SU-DHL-6 (cell line): ENCODE measurements at regions not wholly inside any gene's neighbourhood (a gene's known extent, or its start where the extent isn't known, plus 50 kb on each side); places are given as distances from the start of the nearest gene placed in this dataset.

Experiments used
- H2AFZ ChIP-seq: fragments of 200-600 bp; sonication (generic); 2 replicates; pipeline ENCODE4 v1.6.1; 2014; ENCODE audit warnings: low read depth, mild to moderate bottlenecking, moderate library complexity, mixed read lengths, antibody characterized with exemption, low read length; ENCODE audit not compliant: severe bottlenecking
- H3F3A ChIP-seq: fragments of 200-600 bp; shearing (Covaris generic); 2 replicates; pipeline ENCODE4 v1.6.0; 2016; ENCODE audit warnings: antibody characterized with exemption, mild to moderate bottlenecking; ENCODE audit not compliant: insufficient read depth
- H3K27ac ChIP-seq: fragments of 200-600 bp; sonication (generic); 2 replicates; pipeline ENCODE4 v1.5.1; 2016; ENCODE audit warnings: low read depth, mild to moderate bottlenecking, low read length, moderate library complexity, mixed read lengths
- H3K27me3 ChIP-seq: fragments of 200-600 bp; sonication (generic), shearing (Covaris generic); 2 replicates; pipeline ENCODE4 v1.6.0; 2014; ENCODE audit warnings: mild to moderate bottlenecking, low read length
- H3K36me3 ChIP-seq: fragments of 200-600 bp; sonication (generic); 2 replicates; pipeline ENCODE4 v1.6.1; 2014; ENCODE audit warnings: mild to moderate bottlenecking, low read length, mixed read lengths
- H3K4me2 ChIP-seq: fragments of 300-600, 200-600 bp; shearing (Covaris generic), sonication (generic); 2 replicates; pipeline ENCODE4 v1.6.0; 2014; ENCODE audit warnings: low read length, low read depth, mild to moderate bottlenecking; ENCODE audit not compliant: poor library complexity, severe bottlenecking
- H3K4me3 ChIP-seq: fragments of 200-600 bp; sonication (generic); 2 replicates; pipeline ENCODE4 v1.5.1; 2014; ENCODE audit warnings: antibody characterized with exemption, low read length, mild to moderate bottlenecking, mixed read lengths; ENCODE audit not compliant: insufficient read depth, poor library complexity, severe bottlenecking
- H3K79me2 ChIP-seq: fragments of 200-600 bp; sonication (generic); 2 replicates; pipeline ENCODE4 v1.6.1; 2014; ENCODE audit warnings: mild to moderate bottlenecking, low read length, moderate library complexity; ENCODE audit not compliant: insufficient read depth
- H3K9ac ChIP-seq: fragments of 200-600 bp; sonication (generic); 2 replicates; pipeline ENCODE4 v1.7.0; 2014; ENCODE audit warnings: mild to moderate bottlenecking, low read length
- H3K9me2 ChIP-seq: fragments of 200-600 bp; sonication (generic); replicated peaks from 2 replicates; pipeline ENCODE4 v1.6.1; 2014; ENCODE audit warnings: low read length; ENCODE audit not compliant: insufficient read depth
- H3K9me3 ChIP-seq: fragments of 200-600 bp; sonication (generic); 2 replicates; pipeline ENCODE4 v1.6.1; 2014; ENCODE audit warnings: low read length, mixed read lengths; ENCODE audit not compliant: insufficient read depth
- H4K20me1 ChIP-seq: fragments of 200-600 bp; sonication (generic); 2 replicates; pipeline ENCODE4 v1.6.1; 2014; ENCODE audit warnings: low read depth, mild to moderate bottlenecking, antibody characterized with exemption, low read length, moderate library complexity, mixed read lengths
- EZH2phosphoT487 ChIP-seq: fragments of 200-600 bp; sonication (generic), shearing (Covaris generic); conservative IDR thresholded peaks from 2 replicates; pipeline ENCODE4 v1.6.1; 2018; ENCODE audit warnings: mild to moderate bottlenecking, antibody characterized with exemption, low read length, moderate library complexity, mixed read lengths
- TF ChIP-seq, protein P1 (sequence below): fragments of 200-600 bp; sonication (generic); IDR thresholded peaks from one replicate; pipeline ENCODE4 v1.5.1; 2017; ENCODE audit warnings: antibody characterized with exemption, mild to moderate bottlenecking, low read length, moderate library complexity; ENCODE audit not compliant: insufficient read depth, poor library complexity, severe bottlenecking

GRCh38 chr12:72957454-72957853 lies 685.3 kb downstream of the TRHDE start:
- TF ChIP-seq, protein P1, sequence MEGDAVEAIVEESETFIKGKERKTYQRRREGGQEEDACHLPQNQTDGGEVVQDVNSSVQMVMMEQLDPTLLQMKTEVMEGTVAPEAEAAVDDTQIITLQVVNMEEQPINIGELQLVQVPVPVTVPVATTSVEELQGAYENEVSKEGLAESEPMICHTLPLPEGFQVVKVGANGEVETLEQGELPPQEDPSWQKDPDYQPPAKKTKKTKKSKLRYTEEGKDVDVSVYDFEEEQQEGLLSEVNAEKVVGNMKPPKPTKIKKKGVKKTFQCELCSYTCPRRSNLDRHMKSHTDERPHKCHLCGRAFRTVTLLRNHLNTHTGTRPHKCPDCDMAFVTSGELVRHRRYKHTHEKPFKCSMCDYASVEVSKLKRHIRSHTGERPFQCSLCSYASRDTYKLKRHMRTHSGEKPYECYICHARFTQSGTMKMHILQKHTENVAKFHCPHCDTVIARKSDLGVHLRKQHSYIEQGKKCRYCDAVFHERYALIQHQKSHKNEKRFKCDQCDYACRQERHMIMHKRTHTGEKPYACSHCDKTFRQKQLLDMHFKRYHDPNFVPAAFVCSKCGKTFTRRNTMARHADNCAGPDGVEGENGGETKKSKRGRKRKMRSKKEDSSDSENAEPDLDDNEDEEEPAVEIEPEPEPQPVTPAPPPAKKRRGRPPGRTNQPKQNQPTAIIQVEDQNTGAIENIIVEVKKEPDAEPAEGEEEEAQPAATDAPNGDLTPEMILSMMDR: no peak
- no peak for TF ChIP-seq EZH2phosphoT487
- H3K27ac ChIP-seq: no peak overlapping the region
- no peaks in the 10 kb centered on the region for H3F3A ChIP-seq
- H3K36me3 ChIP-seq: no peaks in the 10 kb centered on the region
- no peak overlapping the region for H3K9ac ChIP-seq
- H4K20me1 ChIP-seq: no peaks in the 10 kb centered on the region
- H3K27me3 ChIP-seq: no peaks in the 10 kb centered on the region
- H3K4me2 ChIP-seq: no peak overlapping the region
- H3K9me3 ChIP-seq: no peaks in the 10 kb centered on the region
- H2AFZ ChIP-seq: no peak overlapping the region
- H3K79me2 ChIP-seq: no peaks in the 10 kb centered on the region
- no peak overlapping the region for H3K4me3 ChIP-seq
- H3K9me2 ChIP-seq: no peaks in the 10 kb centered on the region

DNA sequence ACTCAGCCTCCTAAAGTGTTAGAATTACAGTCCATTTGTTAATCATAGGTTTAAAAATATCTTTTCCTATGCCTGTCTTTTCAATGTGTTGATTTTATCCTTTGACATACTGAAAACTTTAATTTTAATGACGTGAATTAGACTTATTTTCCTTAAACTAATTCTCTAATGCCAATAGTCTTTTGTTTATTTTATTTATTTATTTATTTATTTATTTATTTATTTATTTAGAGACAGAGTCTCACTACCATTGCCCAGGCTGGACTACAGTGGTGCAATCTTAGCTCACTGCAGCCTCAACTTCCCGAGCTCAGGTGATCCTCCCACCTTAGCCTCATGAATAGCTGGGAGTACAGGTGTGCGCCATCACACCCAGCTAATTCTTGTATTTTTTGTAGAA lies 694.5 kb downstream of the TRHDE start:
- Histone ChIP-seq H3K9me3 (no peaks in the 10 kb centered on the region), H3K9me2 (no peaks in the 10 kb centered on the region), H3K27me3 (no peaks in the 10 kb centered on the region), H2AFZ (no peak overlapping the region), H3K9ac (no peak overlapping the region), H3K4me2 (no peak overlapping the region), H4K20me1 (no peaks in the 10 kb centered on the region), H3K79me2 (no peaks in the 10 kb centered on the region), H3K4me3 (no peak overlapping the region), H3F3A (no peaks in the 10 kb centered on the region), H3K27ac (no peak overlapping the region), H3K36me3 (no peaks in the 10 kb centered on the region)
- TF ChIP-seq EZH2phosphoT487: no peak
- TF ChIP-seq, protein P1: no peak

GRCh38 chr12:72974954-72975555 lies 702.9 kb downstream of the TRHDE start:
- no peaks in the 10 kb centered on the region for H3K9me3 ChIP-seq
- H2AFZ ChIP-seq: no peak overlapping the region
- H4K20me1 ChIP-seq: no peaks in the 10 kb centered on the region
- no peaks in the 10 kb centered on the region for H3F3A ChIP-seq
- no peaks in the 10 kb centered on the region for H3K9me2 ChIP-seq
- TF ChIP-seq, protein P1: no peak
- TF ChIP-seq EZH2phosphoT487: no peak
- no peaks in the 10 kb centered on the region for H3K79me2 ChIP-seq
- H3K27me3 ChIP-seq: no peaks in the 10 kb centered on the region
- H3K4me2 ChIP-seq: no peak overlapping the region
- no peak overlapping the region for H3K27ac ChIP-seq
- H3K9ac ChIP-seq: no peak overlapping the region
- H3K36me3 ChIP-seq: no peaks in the 10 kb centered on the region
- no peak overlapping the region for H3K4me3 ChIP-seq
